ENCODE measurements at regions not wholly inside any gene's neighbourhood (a gene's known extent, or its start where the extent isn't known, plus 50 kb on each side); places are given as distances from the start of the nearest gene placed in this dataset.

GRCh38 chr15:93505506-93505905 lies 416.5 kb upstream of the RGMA start:
- Histone ChIP-seq H3K4me1 (ENCODE audit: insufficient read depth) (no peaks in the 10 kb centered on the region), H3K9ac (no peak overlapping the region), H3K79me2 (ENCODE audit: insufficient read depth) (no peaks in the 10 kb centered on the region), H3F3A (ENCODE audit: insufficient read depth) (no peaks in the 10 kb centered on the region), H3K27ac (no peak overlapping the region), H3K4me3 (no peak overlapping the region), H3K27me3 (replicated peaks; ENCODE audit: insufficient read depth) (no peaks in the 10 kb centered on the region), H3K4me2 (ENCODE audit: unreplicated experiment) (no peak overlapping the region), H2AFZ (no peak overlapping the region), H3K9me2 (ENCODE audit: insufficient read depth) (no peaks in the 10 kb centered on the region), H4K20me1 (ENCODE audit: insufficient read depth) (no peaks in the 10 kb centered on the region), H3K9me3 (ENCODE audit: low read depth) (no peaks in the 10 kb centered on the region), H3K36me3 (ENCODE audit: low read depth) (no peaks in the 10 kb centered on the region)
- no peak for DNase-seq
- WGBS, 2 experiments (ENCODE audit: low coverage in 1 of 2, low lambda C conversion rate in 2 of 2, missing lambda C conversion rate in 2 of 2) = 73 to 83% methylated on average over 12 to 15 of the region's 16 CpGs
- in situ Hi-C loops (cut with MboI) = no loop called here
- TF ChIP-seq EZH2phosphoT487 (IDR thresholded peaks at IDR 0.05; ENCODE audit: insufficient read depth, low read depth) (no peak), EZH2 (IDR thresholded peaks at IDR 0.05; ENCODE audit: insufficient read depth, poor library complexity, severe bottlenecking) (no peak)

GRCh38 chr15:93501946-93502345 lies 412.9 kb upstream of the RGMA start:
- H3K4me2 ChIP-seq (ENCODE audit: unreplicated experiment) = no peak overlapping the region
- H3K4me3 ChIP-seq = no peak overlapping the region
- TF ChIP-seq EZH2 (IDR thresholded peaks at IDR 0.05; ENCODE audit: insufficient read depth, poor library complexity, severe bottlenecking) (no peak), EZH2phosphoT487 (IDR thresholded peaks at IDR 0.05; ENCODE audit: insufficient read depth, low read depth) (no peak)
- H3K4me1 ChIP-seq (ENCODE audit: insufficient read depth) = no peaks in the 10 kb centered on the region
- H3K9me3 ChIP-seq (ENCODE audit: low read depth) = no peaks in the 10 kb centered on the region
- no peak overlapping the region for H2AFZ ChIP-seq
- H3K79me2 ChIP-seq (ENCODE audit: insufficient read depth) = no peaks in the 10 kb centered on the region
- in situ Hi-C loops (cut with MboI) = no loop called here
- H3K27me3 ChIP-seq (replicated peaks; ENCODE audit: insufficient read depth) = no peaks in the 10 kb centered on the region
- no peak overlapping the region for H3K9ac ChIP-seq
- no peaks in the 10 kb centered on the region for H3K9me2 ChIP-seq (ENCODE audit: insufficient read depth)
- no peaks in the 10 kb centered on the region for H3K36me3 ChIP-seq (ENCODE audit: low read depth)
- H3K27ac ChIP-seq = no peak overlapping the region
- DNase-seq = no peak
- 11 to 19% methylated on average over 2 of the region's 2 CpGs for WGBS, 2 experiments (ENCODE audit: low coverage in 1 of 2, low lambda C conversion rate in 2 of 2, missing lambda C conversion rate in 2 of 2)
- H3F3A ChIP-seq (ENCODE audit: insufficient read depth) = no peaks in the 10 kb centered on the region
- H4K20me1 ChIP-seq (ENCODE audit: insufficient read depth) = no peaks in the 10 kb centered on the region

GRCh38 chr15:93500155-93500554 lies 411.1 kb upstream of the RGMA start:
- Histone ChIP-seq H3K4me2 (ENCODE audit: unreplicated experiment) (no peak overlapping the region), H3K36me3 (ENCODE audit: low read depth) (no peaks in the 10 kb centered on the region), H3K9me2 (ENCODE audit: insufficient read depth) (no peaks in the 10 kb centered on the region), H3K79me2 (ENCODE audit: insufficient read depth) (no peaks in the 10 kb centered on the region), H2AFZ (no peak overlapping the region), H4K20me1 (ENCODE audit: insufficient read depth) (no peaks in the 10 kb centered on the region), H3K9ac (no peak overlapping the region), H3F3A (ENCODE audit: insufficient read depth) (no peaks in the 10 kb centered on the region), H3K4me1 (ENCODE audit: insufficient read depth) (no peaks in the 10 kb centered on the region), H3K4me3 (no peak overlapping the region), H3K27me3 (replicated peaks; ENCODE audit: insufficient read depth) (no peaks in the 10 kb centered on the region), H3K27ac (no peak overlapping the region), H3K9me3 (ENCODE audit: low read depth) (no peaks in the 10 kb centered on the region)
- TF ChIP-seq EZH2phosphoT487 (IDR thresholded peaks at IDR 0.05; ENCODE audit: insufficient read depth, low read depth) (no peak), EZH2 (IDR thresholded peaks at IDR 0.05; ENCODE audit: insufficient read depth, poor library complexity, severe bottlenecking) (no peak)
- in situ Hi-C loops (cut with MboI) = no loop called here
- DNase-seq = no peak
- 7 to 15% methylated on average over 2 of the region's 2 CpGs for WGBS, 2 experiments (ENCODE audit: low coverage in 1 of 2, low lambda C conversion rate in 2 of 2, missing lambda C conversion rate in 2 of 2)

GRCh38 chr15:93497291-93497690 lies 408.3 kb upstream of the RGMA start:
- no peaks in the 10 kb centered on the region for H3K9me3 ChIP-seq (ENCODE audit: low read depth)
- no peaks in the 10 kb centered on the region for H3K4me1 ChIP-seq (ENCODE audit: insufficient read depth)
- in situ Hi-C loops (cut with MboI) = no loop called here
- no peak for DNase-seq
- H3K27ac ChIP-seq = no peak overlapping the region
- H3K9me2 ChIP-seq (ENCODE audit: insufficient read depth) = no peaks in the 10 kb centered on the region
- H3K4me2 ChIP-seq (ENCODE audit: unreplicated experiment) = no peak overlapping the region
- H2AFZ ChIP-seq = no peak overlapping the region
- no peak overlapping the region for H3K4me3 ChIP-seq
- WGBS, 2 experiments (ENCODE audit: low coverage in 1 of 2, low lambda C conversion rate in 2 of 2, missing lambda C conversion rate in 2 of 2) = 22 to 33% methylated on average over 2 of the region's 2 CpGs
- no peak for TF ChIP-seq EZH2 (IDR thresholded peaks at IDR 0.05; ENCODE audit: insufficient read depth, poor library complexity, severe bottlenecking)
- no peak for TF ChIP-seq EZH2phosphoT487 (IDR thresholded peaks at IDR 0.05; ENCODE audit: insufficient read depth, low read depth)
- no peaks in the 10 kb centered on the region for H4K20me1 ChIP-seq (ENCODE audit: insufficient read depth)
- H3K9ac ChIP-seq = no peak overlapping the region
- no peaks in the 10 kb centered on the region for H3K27me3 ChIP-seq (replicated peaks; ENCODE audit: insufficient read depth)
- no peaks in the 10 kb centered on the region for H3K79me2 ChIP-seq (ENCODE audit: insufficient read depth)
- no peaks in the 10 kb centered on the region for H3F3A ChIP-seq (ENCODE audit: insufficient read depth)
- no peaks in the 10 kb centered on the region for H3K36me3 ChIP-seq (ENCODE audit: low read depth)

- no peak overlapping the region for H3K4me2 ChIP-seq (ENCODE audit: unreplicated experiment)
- no peak overlapping the region for H3K27ac ChIP-seq
- no peaks in the 10 kb centered on the region for H3K9me3 ChIP-seq (ENCODE audit: low read depth)
- no peak for TF ChIP-seq EZH2 (IDR thresholded peaks at IDR 0.05; ENCODE audit: insufficient read depth, poor library complexity, severe bottlenecking)
- no peak for TF ChIP-seq EZH2phosphoT487 (IDR thresholded peaks at IDR 0.05; ENCODE audit: insufficient read depth, low read depth)
- in situ Hi-C loops (cut with MboI) = no loop called here
- no peaks in the 10 kb centered on the region for H3K79me2 ChIP-seq (ENCODE audit: insufficient read depth)
- no peaks in the 10 kb centered on the region for H3K36me3 ChIP-seq (ENCODE audit: low read depth)
- no peaks in the 10 kb centered on the region for H3K27me3 ChIP-seq (replicated peaks; ENCODE audit: insufficient read depth)
- no peak overlapping the region for H3K4me3 ChIP-seq
- DNase-seq = no peak
- H3K9ac ChIP-seq = no peak overlapping the region
- H3F3A ChIP-seq (ENCODE audit: insufficient read depth) = no peaks in the 10 kb centered on the region
- no peaks in the 10 kb centered on the region for H4K20me1 ChIP-seq (ENCODE audit: insufficient read depth)
- H2AFZ ChIP-seq = no peak overlapping the region
- 21 to 28% methylated on average over 5 of the region's 5 CpGs for WGBS, 2 experiments (ENCODE audit: low coverage in 1 of 2, low lambda C conversion rate in 2 of 2, missing lambda C conversion rate in 2 of 2)
- no peaks in the 10 kb centered on the region for H3K9me2 ChIP-seq (ENCODE audit: insufficient read depth)
- no peaks in the 10 kb centered on the region for H3K4me1 ChIP-seq (ENCODE audit: insufficient read depth)
Observed at GRCh38 chr15:93496888-93497287, 407.9 kb upstream of the RGMA start.
